ENCODE measurements at regions not wholly inside any gene's neighbourhood (a gene's known extent, or its start where the extent isn't known, plus 50 kb on each side); places are given as distances from the start of the nearest gene placed in this dataset.

DNA sequence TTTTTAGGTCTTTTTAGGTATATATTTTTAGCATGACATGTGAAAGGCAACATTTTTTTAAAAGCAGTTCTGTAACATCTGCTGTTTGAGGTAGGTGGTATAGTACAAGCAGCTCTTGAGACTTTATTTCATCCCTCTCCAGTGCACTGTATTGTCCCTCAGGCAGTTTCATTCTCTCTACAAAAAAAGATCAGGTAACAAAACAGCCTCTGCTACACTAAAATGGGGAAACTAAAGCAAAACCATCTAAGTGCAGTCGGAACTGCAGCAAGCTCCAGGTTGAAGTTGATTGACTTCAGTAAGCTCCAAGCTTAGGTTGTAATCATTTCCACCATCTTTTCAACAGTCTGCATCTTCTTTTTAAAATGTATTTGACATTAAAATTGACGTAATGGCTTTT lies 195.6 kb downstream of the DEPDC1B start:
- DNase-seq (no peak), ATAC-seq (ENCODE audit: low read depth) (no peak)
- no peak overlapping the region for H2BK20ac ChIP-seq (ENCODE audit: low read depth, low read length)
- no peak overlapping the region for H2AK9ac ChIP-seq (replicated peaks; ENCODE audit: low read depth, low read length, poor library complexity)
- no peak overlapping the region for H2AFZ ChIP-seq (replicated peaks; ENCODE audit: low read length, poor library complexity)
- TF ChIP-seq CEBPB (IDR thresholded peaks at IDR 0.05; ENCODE audit: low read depth, low read length) = no peak
- no peak for TF ChIP-seq RCOR1 (IDR thresholded peaks at IDR 0.05; ENCODE audit: insufficient replicate concordance, low read length)
- TF ChIP-seq SMC3 (IDR thresholded peaks at IDR 0.05; ENCODE audit: low read depth, low read length) = no peak
- no peak for TF ChIP-seq POLR2A (IDR thresholded peaks at IDR 0.05; ENCODE audit: low read depth, low read length)
- TF ChIP-seq MXI1 (IDR thresholded peaks at IDR 0.05; ENCODE audit: borderline replicate concordance, low read depth, low read length) = no peak
- no peak for TF ChIP-seq CHD1 (IDR thresholded peaks at IDR 0.05; ENCODE audit: low read depth, low read length)
- no peak for TF ChIP-seq NFE2L2 (IDR thresholded peaks at IDR 0.05; ENCODE audit: low read depth, low read length)
- TF ChIP-seq, protein P1, sequence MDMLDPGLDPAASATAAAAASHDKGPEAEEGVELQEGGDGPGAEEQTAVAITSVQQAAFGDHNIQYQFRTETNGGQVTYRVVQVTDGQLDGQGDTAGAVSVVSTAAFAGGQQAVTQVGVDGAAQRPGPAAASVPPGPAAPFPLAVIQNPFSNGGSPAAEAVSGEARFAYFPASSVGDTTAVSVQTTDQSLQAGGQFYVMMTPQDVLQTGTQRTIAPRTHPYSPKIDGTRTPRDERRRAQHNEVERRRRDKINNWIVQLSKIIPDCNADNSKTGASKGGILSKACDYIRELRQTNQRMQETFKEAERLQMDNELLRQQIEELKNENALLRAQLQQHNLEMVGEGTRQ (IDR thresholded peaks at IDR 0.05; ENCODE audit: low read depth, low read length) = no peak
- TF ChIP-seq RAD21 (IDR thresholded peaks at IDR 0.05; ENCODE audit: low read length) = no peak
- TF ChIP-seq RFX5 (IDR thresholded peaks at IDR 0.05; ENCODE audit: low read depth, low read length) = no peak
- TF ChIP-seq MAZ (IDR thresholded peaks at IDR 0.05; ENCODE audit: borderline replicate concordance, low read depth, low read length) = no peak
- no peak for TF ChIP-seq FOS (IDR thresholded peaks at IDR 0.05; ENCODE audit: low read depth, low read length)
- no peak for TF ChIP-seq MAFK (IDR thresholded peaks at IDR 0.05; ENCODE audit: low read depth, low read length)
- TF ChIP-seq, protein P2, sequence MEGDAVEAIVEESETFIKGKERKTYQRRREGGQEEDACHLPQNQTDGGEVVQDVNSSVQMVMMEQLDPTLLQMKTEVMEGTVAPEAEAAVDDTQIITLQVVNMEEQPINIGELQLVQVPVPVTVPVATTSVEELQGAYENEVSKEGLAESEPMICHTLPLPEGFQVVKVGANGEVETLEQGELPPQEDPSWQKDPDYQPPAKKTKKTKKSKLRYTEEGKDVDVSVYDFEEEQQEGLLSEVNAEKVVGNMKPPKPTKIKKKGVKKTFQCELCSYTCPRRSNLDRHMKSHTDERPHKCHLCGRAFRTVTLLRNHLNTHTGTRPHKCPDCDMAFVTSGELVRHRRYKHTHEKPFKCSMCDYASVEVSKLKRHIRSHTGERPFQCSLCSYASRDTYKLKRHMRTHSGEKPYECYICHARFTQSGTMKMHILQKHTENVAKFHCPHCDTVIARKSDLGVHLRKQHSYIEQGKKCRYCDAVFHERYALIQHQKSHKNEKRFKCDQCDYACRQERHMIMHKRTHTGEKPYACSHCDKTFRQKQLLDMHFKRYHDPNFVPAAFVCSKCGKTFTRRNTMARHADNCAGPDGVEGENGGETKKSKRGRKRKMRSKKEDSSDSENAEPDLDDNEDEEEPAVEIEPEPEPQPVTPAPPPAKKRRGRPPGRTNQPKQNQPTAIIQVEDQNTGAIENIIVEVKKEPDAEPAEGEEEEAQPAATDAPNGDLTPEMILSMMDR (conservative IDR thresholded peaks at IDR 0.05; ENCODE audit: low read depth, low read length) = no peak
- TF ChIP-seq, protein P3, sequence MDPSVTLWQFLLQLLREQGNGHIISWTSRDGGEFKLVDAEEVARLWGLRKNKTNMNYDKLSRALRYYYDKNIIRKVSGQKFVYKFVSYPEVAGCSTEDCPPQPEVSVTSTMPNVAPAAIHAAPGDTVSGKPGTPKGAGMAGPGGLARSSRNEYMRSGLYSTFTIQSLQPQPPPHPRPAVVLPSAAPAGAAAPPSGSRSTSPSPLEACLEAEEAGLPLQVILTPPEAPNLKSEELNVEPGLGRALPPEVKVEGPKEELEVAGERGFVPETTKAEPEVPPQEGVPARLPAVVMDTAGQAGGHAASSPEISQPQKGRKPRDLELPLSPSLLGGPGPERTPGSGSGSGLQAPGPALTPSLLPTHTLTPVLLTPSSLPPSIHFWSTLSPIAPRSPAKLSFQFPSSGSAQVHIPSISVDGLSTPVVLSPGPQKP (IDR thresholded peaks at IDR 0.05; ENCODE audit: borderline replicate concordance, low read depth, low read length) = no peak
- TF ChIP-seq BHLHE40 (IDR thresholded peaks at IDR 0.05; ENCODE audit: low read depth, low read length) = no peak
- H3K23ac ChIP-seq (ENCODE audit: low read depth, low read length) = no peak overlapping the region
- H3K56ac ChIP-seq (ENCODE audit: extremely low read depth, insufficient read depth, low read length) = no peak overlapping the region
- no peak overlapping the region for H2BK15ac ChIP-seq (ENCODE audit: low read depth, low read length)
- H3K18ac ChIP-seq (ENCODE audit: low read depth, low read length) = no peak overlapping the region
- no CpG with 5 or more reads among the region's 2 CpGs for WGBS, 2 experiments (ENCODE audit: extremely low coverage in 2 of 2, insufficient read length in 1 of 2)
- in situ Hi-C loops (cut with MboI; ENCODE audit: low sequenced_read_pairs) (no loop called here), intact Hi-C loops (cut with micrococcal nuclease) (no loop called here), dilution Hi-C loops (cut with HindIII; ENCODE audit: low sequenced_read_pairs, unreplicated experiment) (no loop called here)
- ChIA-PET POLR2A (ENCODE audit: unreplicated experiment) (no interaction called here), CTCF (interaction anchor here (0.6 to 0.9 kb wide), 4 partner anchors 14 to 1813 kb away, joined by 3 to 4 read pairs (median 4); no protein-coding TSS in a partner anchor)
- no peaks in the 10 kb centered on the region for H3K79me1 ChIP-seq (ENCODE audit: low read depth in 1 of 2, low read length in 2 of 2)
- no peak overlapping the region for H4K5ac ChIP-seq (ENCODE audit: low read depth, low read length)
- H3K36me3 ChIP-seq (ENCODE audit: control insufficient read depth, insufficient read depth, low read length) = no peaks in the 10 kb centered on the region
- no peak overlapping the region for H2BK5ac ChIP-seq (ENCODE audit: low read depth, low read length, poor library complexity, severe bottlenecking)
- no peak overlapping the region for H3K4me3 ChIP-seq (ENCODE audit: insufficient read depth, low read depth, low read length)
- no peaks in the 10 kb centered on the region for H4K20me1 ChIP-seq (ENCODE audit: insufficient read depth, low read length)
- H3K14ac ChIP-seq (replicated peaks; ENCODE audit: low read depth, low read length) = no peak overlapping the region
- H3K9me3 ChIP-seq (ENCODE audit: control insufficient read depth, insufficient read depth, low read length) = no peaks in the 10 kb centered on the region
- H2AK5ac ChIP-seq (ENCODE audit: low read depth, low read length) = no peak overlapping the region
- no peak overlapping the region for H2BK120ac ChIP-seq (ENCODE audit: low read depth, low read length)
- H4K91ac ChIP-seq (ENCODE audit: insufficient read depth, low read depth, low read length) = no peak overlapping the region
- H3K4me2 ChIP-seq (ENCODE audit: low read depth, low read length) = no peak overlapping the region
- H3K27me3 ChIP-seq (ENCODE audit: control insufficient read depth, insufficient read depth, low read length) = no peaks in the 10 kb centered on the region
- H3K4ac ChIP-seq (ENCODE audit: low read depth, low read length) = no peak overlapping the region
- BruUV-seq (replicated peaks) = no TSS peak
- no peak overlapping the region for H3K27ac ChIP-seq (ENCODE audit: insufficient read depth, low read length)
- H4K8ac ChIP-seq (ENCODE audit: low read depth in 2 of 2, low read length in 2 of 2) = no peak overlapping the region
- no peaks in the 10 kb centered on the region for H3K9me1 ChIP-seq (ENCODE audit: insufficient read depth, low read length)
- H3K9ac ChIP-seq (ENCODE audit: low read depth, low read length) = no peak overlapping the region
- no peaks in the 10 kb centered on the region for H3K4me1 ChIP-seq (ENCODE audit: control insufficient read depth, insufficient read depth, low read length)
